GM12878 (cell line): ENCODE measurements at regions not wholly inside any gene's neighbourhood (a gene's known extent, or its start where the extent isn't known, plus 50 kb on each side); places are given as distances from the start of the nearest gene placed in this dataset.

ENCODE experiments used
- ATF2 ChIP-seq: IDR thresholded peaks from 2 replicates; pipeline ENCODE4 v1.6.1; 2012; ENCODE audit warnings: low read length, inconsistent platforms
- ATF7 ChIP-seq: fragments of 450-650 bp; IDR thresholded peaks from 2 replicates; pipeline ENCODE4 v1.6.1; 2016; ENCODE audit warnings: low read depth, mild to moderate bottlenecking
- EP300 ChIP-seq, 2 experiments: fragments of 150-350 bp in 1 of 2; IDR thresholded peaks; 2 replicates each; pipeline ENCODE4 v1.6.1; 2011 to 2012; ENCODE audit warnings: low read depth in 2 of 2, low read length in 2 of 2, borderline replicate concordance in 1 of 2, improper control_type of control experiment in 1 of 2, inconsistent platforms in 1 of 2; ENCODE audit not compliant: control insufficient read depth in 1 of 2
- GATAD2B ChIP-seq: fragments of 450-650 bp; conservative IDR thresholded peaks from 2 replicates; pipeline ENCODE4 v1.6.1; 2017; ENCODE audit warnings: low read depth, mild to moderate bottlenecking, moderate library complexity
- JUND ChIP-seq: IDR thresholded peaks from 2 replicates; pipeline ENCODE4 v1.6.1; 2012; ENCODE audit warnings: low read depth, mild to moderate bottlenecking, low read length, improper control_type of control experiment, moderate library complexity
- MEF2B ChIP-seq: fragments of 450-650 bp; IDR thresholded peaks from 2 replicates; pipeline ENCODE4 v1.6.1; 2018; ENCODE audit warnings: mild to moderate bottlenecking, moderate library complexity; ENCODE audit not compliant: partially characterized antibody, poor library complexity, severe bottlenecking
- RELB ChIP-seq: fragments of 450-650 bp; IDR thresholded peaks from 2 replicates; pipeline ENCODE4 v1.6.1; 2017; ENCODE audit warnings: low read depth, mild to moderate bottlenecking, moderate library complexity
- SRF ChIP-seq, 2 experiments: IDR thresholded peaks; 2 replicates each; pipeline ENCODE4 v1.6.1; 2011; ENCODE audit warnings: low read depth in 2 of 2, low read length in 2 of 2, mild to moderate bottlenecking in 1 of 2, moderate library complexity in 1 of 2
- TBL1XR1 ChIP-seq: IDR thresholded peaks from 2 replicates; pipeline ENCODE4 v1.6.1; 2012; ENCODE audit warnings: low read depth, low read length, improper control_type of control experiment
- ZNF384 ChIP-seq: IDR thresholded peaks from 2 replicates; pipeline ENCODE4 v1.6.1; 2012; ENCODE audit warnings: low read depth, mild to moderate bottlenecking, low read length, improper control_type of control experiment, borderline replicate concordance

- TF ChIP-seq SRF (IDR thresholded peaks at IDR 0.05; ENCODE audit: low read depth in 2 of 2, low read length in 2 of 2), result no peak
- TF ChIP-seq GATAD2B, result no peak
- peak; percentile 50; the same call in 1 of the 2 replicates for TF ChIP-seq ATF2
- TF ChIP-seq RELB, result peak; percentile 31; the same call in 1 of the 2 replicates
- TF ChIP-seq ZNF384, result no peak
- TF ChIP-seq JUND, result no peak
- peak; percentile 8 for TF ChIP-seq MEF2B
- peak; percentile 31 to 32; a peak in 1 of 4 replicates for TF ChIP-seq EP300 (IDR thresholded peaks at IDR 0.05; ENCODE audit: borderline replicate concordance in 1 of 2, control insufficient read depth in 1 of 2, low read depth in 2 of 2, low read length in 2 of 2)
- peak; percentile 52; the same call in 1 of the 2 replicates for TF ChIP-seq TBL1XR1
- peak; percentile 46; the same call in 1 of the 2 replicates for TF ChIP-seq ATF7
These were observed 159.2 kb upstream of the COL21A1 start (continued) for GRCh38 chr6:56406276-56407269.
